GM12865 (cell line): ENCODE measurements at regions not wholly inside any gene's neighbourhood (a gene's known extent, or its start where the extent isn't known, plus 50 kb on each side); places are given as distances from the start of the nearest gene placed in this dataset.

Experiments
- DNase-seq: peaks from one replicate; pipeline ENCODE4 v3.0.0; 2010; ENCODE audit warnings: low read depth
- H3K4me3 ChIP-seq: 2 replicates; pipeline ENCODE4 v1.5.1; 2011; ENCODE audit warnings: mild to moderate bottlenecking, low read depth, low read length, control low read depth
- CTCF ChIP-seq: IDR thresholded peaks from 2 replicates; pipeline ENCODE4 v1.5.1; 2011; ENCODE audit warnings: low read length, control low read depth, low read depth, inconsistent platforms; ENCODE audit not compliant: insufficient read depth; ENCODE audit errors: missing control alignments

GRCh38 chr10:108230478-108231170 is 1066.1 kb upstream of the SORCS1 start:
- TF ChIP-seq CTCF: no peak
- DNase-seq: no peak
- no peak overlapping the region for H3K4me3 ChIP-seq

- H3K4me3 ChIP-seq: no peak overlapping the region
- DNase-seq: no peak
- no peak for TF ChIP-seq CTCF
Measured at GRCh38 chr10:108208732-108209131, 1044.2 kb upstream of the SORCS1 start.

GRCh38 chr10:108208038-108208437 is 1043.5 kb upstream of the SORCS1 start:
- no peak overlapping the region for H3K4me3 ChIP-seq
- no peak for TF ChIP-seq CTCF
- no peak for DNase-seq

GRCh38 chr10:108204528-108205305 is 1040.2 kb upstream of the SORCS1 start:
- DNase-seq: peak; percentile 69
- peak; percentile 85 for TF ChIP-seq CTCF
- H3K4me3 ChIP-seq: no peak overlapping the region

GRCh38 chr10:108203905-108204527 is 1039.5 kb upstream of the SORCS1 start:
- DNase-seq: no peak
- H3K4me3 ChIP-seq: no peak overlapping the region

More at GRCh38 chr10:108203905-108204527, 1039.5 kb upstream of the SORCS1 start:
- TF ChIP-seq CTCF: no peak
